Endothelial cell of umbilical vein (primary cell): ENCODE measurements at regions not wholly inside any gene's neighbourhood (a gene's known extent, or its start where the extent isn't known, plus 50 kb on each side); places are given as distances from the start of the nearest gene placed in this dataset.

Experiments used
- BruUV-seq: library from RNA; stranded (reverse); fragments of 400-500 nt; replicated peaks from 2 replicates; lab custom pipeline; 2021; lab: Mats Ljungman, UMichigan
- CTCF ChIA-PET: fragments of 300-600, 350-600 bp; sonication (Branson Sonifier 250); formaldehyde crosslinking; loops from one replicate; lab custom pipeline; 2021; ENCODE audit warnings: antibody characterized with exemption, inconsistent platforms; lab: Charles Lee
- POLR2A ChIA-PET: fragments of 300-600, 350-600 bp; sonication (Branson Sonifier 250); formaldehyde crosslinking; loops from one replicate; lab custom pipeline; 2021; ENCODE audit warnings: antibody characterized with exemption, inconsistent platforms; lab: Charles Lee
- DNase-seq: peaks from one replicate; pipeline ENCODE4 v3.0.0-alpha.2; 2011; ENCODE audit warnings: low read depth, low spot score
- FAIRE-seq: peaks from 2 replicates; lab custom pipeline; 2011; peaks lifted over from hg19 to GRCh38; lab: Jason Lieb, UNC
- H2AFZ ChIP-seq: 2 replicates; pipeline ENCODE4 v1.6.0; 2012; ENCODE audit warnings: low read depth, low read length, control low read depth, inconsistent platforms
- H3K27ac ChIP-seq: 2 replicates; pipeline ENCODE4 v1.5.1; 2011; ENCODE audit warnings: low read depth, mild to moderate bottlenecking, control low read depth, low read length, moderate library complexity; ENCODE audit not compliant: insufficient read depth
- H3K27me3 ChIP-seq, 2 experiments: 2 replicates each; pipeline versions ENCODE4 v1.6.0 to v1.6.1; 2011; ENCODE audit warnings: low read length in 2 of 2, mixed read lengths in 1 of 2; ENCODE audit not compliant: control insufficient read depth in 2 of 2, insufficient read depth in 2 of 2
- H3K36me3 ChIP-seq, 2 experiments: 2 replicates in 1 of 2; 3 replicates in 1 of 2; pipeline ENCODE4 v1.5.1; 2011; ENCODE audit warnings: low read length in 2 of 2, mild to moderate bottlenecking in 1 of 2, moderate library complexity in 1 of 2; ENCODE audit not compliant: control insufficient read depth in 2 of 2, insufficient read depth in 2 of 2; ENCODE audit errors: extremely low read depth in 1 of 2
- H3K4me1 ChIP-seq: 3 replicates; pipeline ENCODE4 v1.5.1; 2011; ENCODE audit warnings: mild to moderate bottlenecking, low read length; ENCODE audit not compliant: control insufficient read depth, insufficient read depth; ENCODE audit errors: extremely low read depth
- H3K4me2 ChIP-seq: 2 replicates; pipeline ENCODE4 v1.6.1; 2011; ENCODE audit warnings: low read length, control low read depth, mixed read lengths; ENCODE audit not compliant: insufficient read depth
- H3K4me3 ChIP-seq, 3 experiments: fragments of 200-600 bp in 1 of 3; sonication (generic), shearing (Covaris generic) in 1 of 3; replicated peaks in 1 of 3; 2 replicates each; pipeline ENCODE4 v1.5.1; 2011 to 2016; ENCODE audit warnings: control low read depth in 3 of 3, low read length in 3 of 3, mild to moderate bottlenecking in 2 of 3, inconsistent platforms in 1 of 3, low read depth in 1 of 3, moderate library complexity in 1 of 3; ENCODE audit not compliant: insufficient read depth in 1 of 3
- H3K79me2 ChIP-seq: 2 replicates; pipeline ENCODE4 v1.6.0; 2012; ENCODE audit warnings: low read length, inconsistent platforms; ENCODE audit not compliant: control insufficient read depth, insufficient read depth
- H3K9ac ChIP-seq: replicated peaks from 2 replicates; pipeline ENCODE3; 2011; ENCODE audit warnings: low read length, control low read depth; ENCODE audit not compliant: insufficient read depth; ENCODE audit errors: extremely low read depth
- H3K9me1 ChIP-seq: replicated peaks from 3 replicates; pipeline ENCODE4 v1.6.0; 2011; ENCODE audit warnings: mild to moderate bottlenecking, low read length; ENCODE audit not compliant: control insufficient read depth, insufficient read depth; ENCODE audit errors: extremely low read depth
- H3K9me3 ChIP-seq: replicated peaks from 2 replicates; pipeline ENCODE4 v1.5.1; 2012; ENCODE audit warnings: low read length, inconsistent platforms; ENCODE audit not compliant: control insufficient read depth, insufficient read depth
- H4K20me1 ChIP-seq: replicated peaks from 2 replicates; pipeline ENCODE3; 2011; ENCODE audit warnings: mild to moderate bottlenecking, low read length; ENCODE audit not compliant: control insufficient read depth, insufficient read depth; ENCODE audit errors: extremely low read depth
- EZH2 ChIP-seq: IDR thresholded peaks from 2 replicates; pipeline ENCODE4 v1.6.1; 2012; ENCODE audit warnings: borderline replicate concordance, low read depth, mild to moderate bottlenecking, moderate library complexity, low read length, inconsistent platforms; ENCODE audit not compliant: severe bottlenecking
- FOS ChIP-seq: IDR thresholded peaks from 2 replicates; pipeline ENCODE4 v1.6.1; 2011; ENCODE audit warnings: mild to moderate bottlenecking, low read length, moderate library complexity, borderline replicate concordance; ENCODE audit not compliant: insufficient read depth
- GATA2 ChIP-seq: IDR thresholded peaks from 2 replicates; pipeline ENCODE4 v1.7.0; 2011; ENCODE audit warnings: low read depth, mild to moderate bottlenecking, moderate library complexity, mixed read lengths, low read length; ENCODE audit not compliant: insufficient read length, insufficient read depth
- JUN ChIP-seq: IDR thresholded peaks from 2 replicates; pipeline ENCODE4 v1.6.1; 2011; ENCODE audit warnings: borderline replicate concordance, low read depth; ENCODE audit not compliant: insufficient read length, insufficient read depth
- MYC ChIP-seq: IDR thresholded peaks from one replicate; pipeline ENCODE4 v1.6.1; 2011; ENCODE audit warnings: mild to moderate bottlenecking, low read depth, low read length
- POLR2A ChIP-seq: IDR thresholded peaks from 2 replicates; pipeline ENCODE4 v1.6.1; 2012; ENCODE audit warnings: low read depth, mild to moderate bottlenecking, control low read depth, low read length
- POLR2AphosphoS5 ChIP-seq: IDR thresholded peaks from 2 replicates; pipeline ENCODE4 v1.6.1; 2012; ENCODE audit warnings: low read depth, mild to moderate bottlenecking, control low read depth, low read length, moderate library complexity; ENCODE audit not compliant: insufficient read depth
- dilution Hi-C: fragments of 300-500 bp; cut with MboI; formaldehyde crosslinking; loops from one replicate; pipeline ENCODE4 v1.15.0; 2019; ENCODE audit warnings: low sequenced_read_pairs; ENCODE audit not compliant: extremely low pct_ligation_motif_present
- intact Hi-C: fragments of 100-400 bp; cut with micrococcal nuclease; formaldehyde crosslinking; loops from one replicate; pipeline ENCODE4 v1.10.0; 2022
- TF ChIP-seq, protein P1 (sequence below): IDR thresholded peaks from 2 replicates; pipeline ENCODE4 v1.6.1; 2011; ENCODE audit not compliant: insufficient read depth, insufficient read length
- TF ChIP-seq, protein P2 (sequence below), 2 donors: IDR thresholded peaks; 1 replicate in 1 of 2; 2 replicates in 1 of 2; pipeline ENCODE4 v1.5.1; 2011; ENCODE audit warnings: low read length in 2 of 2, mild to moderate bottlenecking in 2 of 2, moderate library complexity in 2 of 2, control low read depth in 1 of 2, inconsistent platforms in 1 of 2, low read depth in 1 of 2; ENCODE audit not compliant: insufficient read depth in 1 of 2; ENCODE audit errors: extremely low read depth in 1 of 2

DNA sequence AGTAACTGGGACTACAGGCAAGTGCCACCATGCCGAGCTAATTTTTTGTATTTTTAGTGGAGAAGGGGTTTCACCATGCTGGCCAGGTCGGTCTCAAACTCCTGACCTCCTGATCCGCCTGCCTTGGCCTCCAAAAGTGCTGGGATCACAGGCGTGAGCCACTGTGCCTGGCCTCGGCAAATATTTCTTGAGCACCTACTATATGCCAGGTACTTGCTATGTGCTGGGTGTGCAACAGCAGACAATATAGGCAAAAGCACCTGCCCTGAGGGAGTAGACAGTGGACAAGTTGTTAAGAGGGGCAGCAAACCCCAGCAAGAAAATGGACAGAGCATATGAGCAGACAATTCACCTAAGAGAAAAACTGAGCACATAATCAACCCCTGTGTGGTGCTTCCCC lies 51.0 kb upstream of the CDKN2AIP start:
- BruUV-seq: no TSS peak
- Histone ChIP-seq H3K4me3 (no peak overlapping the region), H3K9me3 (no peaks in the 10 kb centered on the region), H3K4me1 (peaks cover 2% of the 10 kb centered on the region), H3K27me3 (peaks cover 2 to 6% of the 10 kb centered on the region in 2 experiments), H3K9me1 (no peaks in the 10 kb centered on the region), H3K79me2 (no peaks in the 10 kb centered on the region), H3K36me3 (no peaks in the 10 kb centered on the region), H2AFZ (no peak overlapping the region), H3K27ac (no peak overlapping the region), H3K9ac (no peak overlapping the region), H3K4me2 (no peak overlapping the region), H4K20me1 (no peaks in the 10 kb centered on the region)
- POLR2A ChIA-PET: no interaction called here
- CTCF ChIA-PET: interaction anchor here (1.5 to 3.2 kb wide), 2 partner anchors 14 to 131 kb away, joined by 4 to 15 read pairs; no protein-coding TSS in a partner anchor
- intact Hi-C loops (no loop called here), dilution Hi-C loops (no loop called here)
- DNase-seq (no peak), FAIRE-seq (no peak)
- no peak for TF ChIP-seq GATA2
- no peak for TF ChIP-seq FOS
- TF ChIP-seq EZH2: no peak
- TF ChIP-seq POLR2AphosphoS5: no peak
- TF ChIP-seq, protein P1, sequence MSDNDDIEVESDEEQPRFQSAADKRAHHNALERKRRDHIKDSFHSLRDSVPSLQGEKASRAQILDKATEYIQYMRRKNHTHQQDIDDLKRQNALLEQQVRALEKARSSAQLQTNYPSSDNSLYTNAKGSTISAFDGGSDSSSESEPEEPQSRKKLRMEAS: no peak
- TF ChIP-seq POLR2A: no peak
- no peak for TF ChIP-seq JUN
- TF ChIP-seq, protein P2, sequence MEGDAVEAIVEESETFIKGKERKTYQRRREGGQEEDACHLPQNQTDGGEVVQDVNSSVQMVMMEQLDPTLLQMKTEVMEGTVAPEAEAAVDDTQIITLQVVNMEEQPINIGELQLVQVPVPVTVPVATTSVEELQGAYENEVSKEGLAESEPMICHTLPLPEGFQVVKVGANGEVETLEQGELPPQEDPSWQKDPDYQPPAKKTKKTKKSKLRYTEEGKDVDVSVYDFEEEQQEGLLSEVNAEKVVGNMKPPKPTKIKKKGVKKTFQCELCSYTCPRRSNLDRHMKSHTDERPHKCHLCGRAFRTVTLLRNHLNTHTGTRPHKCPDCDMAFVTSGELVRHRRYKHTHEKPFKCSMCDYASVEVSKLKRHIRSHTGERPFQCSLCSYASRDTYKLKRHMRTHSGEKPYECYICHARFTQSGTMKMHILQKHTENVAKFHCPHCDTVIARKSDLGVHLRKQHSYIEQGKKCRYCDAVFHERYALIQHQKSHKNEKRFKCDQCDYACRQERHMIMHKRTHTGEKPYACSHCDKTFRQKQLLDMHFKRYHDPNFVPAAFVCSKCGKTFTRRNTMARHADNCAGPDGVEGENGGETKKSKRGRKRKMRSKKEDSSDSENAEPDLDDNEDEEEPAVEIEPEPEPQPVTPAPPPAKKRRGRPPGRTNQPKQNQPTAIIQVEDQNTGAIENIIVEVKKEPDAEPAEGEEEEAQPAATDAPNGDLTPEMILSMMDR (IDR thresholded peaks at IDR 0.05; ENCODE audit: extremely low read depth in 1 of 2, insufficient read depth in 1 of 2, low read depth in 1 of 2, low read length in 2 of 2): no peak
- no peak for TF ChIP-seq MYC
